Midbrain (tissue), 1 donor: ENCODE measurements at regions not wholly inside any gene's neighbourhood (a gene's known extent, or its start where the extent isn't known, plus 50 kb on each side); places are given as distances from the start of the nearest gene placed in this dataset.

Experiments
- DNase-seq: peaks from one replicate; lab custom pipeline; 2025; lab: John Stamatoyannopoulos, UW

DNA sequence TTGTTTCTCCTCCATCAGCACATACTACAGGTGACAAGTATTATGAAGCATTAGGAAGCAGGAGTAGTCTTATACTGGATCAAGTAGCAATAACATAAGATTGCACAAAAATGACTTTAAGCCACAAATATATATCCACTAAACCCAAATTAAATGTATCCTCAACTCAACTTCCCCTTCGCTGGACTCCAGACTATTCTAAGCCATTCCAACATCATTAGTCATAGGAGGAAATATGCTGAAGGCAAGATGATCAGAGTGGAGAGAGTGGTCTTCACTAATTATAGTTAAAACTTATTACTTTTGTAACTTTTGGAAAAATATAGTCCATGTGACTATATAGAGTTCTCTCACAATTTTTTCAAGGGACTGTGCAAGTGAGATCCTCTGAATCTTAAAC, 390.7 kb upstream of the ZP4 start:
- DNase-seq, result no peak

DNA sequence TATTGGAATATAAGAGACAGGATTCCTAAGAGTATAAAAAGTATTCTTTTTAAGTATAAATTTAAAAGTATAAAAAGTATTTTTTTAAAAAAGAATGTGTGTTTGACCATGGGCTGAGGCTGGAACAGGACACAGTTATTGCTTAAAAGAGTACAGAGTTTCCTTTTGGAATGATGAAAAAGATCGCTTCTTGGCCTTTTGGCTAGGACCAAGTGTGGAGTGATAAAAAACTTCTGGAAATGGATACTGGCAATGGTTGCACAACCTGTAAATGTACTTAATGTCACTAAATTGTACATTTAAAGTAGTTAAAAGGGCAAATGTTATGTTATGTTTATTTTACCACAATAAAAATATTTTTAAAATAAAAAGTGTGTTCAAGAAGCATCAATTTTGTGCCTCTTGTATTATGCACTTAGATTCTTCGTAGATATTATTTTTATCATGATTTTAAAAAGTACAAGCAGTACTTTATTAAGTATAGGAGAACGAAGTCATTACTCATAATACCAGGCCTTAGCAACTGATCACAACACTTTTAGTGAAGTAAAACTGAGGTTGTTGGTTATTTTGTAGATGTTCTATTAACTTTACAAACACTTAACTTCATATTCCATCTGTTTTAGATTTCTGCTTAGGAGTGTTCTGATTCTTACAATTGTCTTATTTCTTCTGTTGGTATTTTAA, 389.1 kb upstream of the ZP4 start:
- DNase-seq, result no peak

DNA sequence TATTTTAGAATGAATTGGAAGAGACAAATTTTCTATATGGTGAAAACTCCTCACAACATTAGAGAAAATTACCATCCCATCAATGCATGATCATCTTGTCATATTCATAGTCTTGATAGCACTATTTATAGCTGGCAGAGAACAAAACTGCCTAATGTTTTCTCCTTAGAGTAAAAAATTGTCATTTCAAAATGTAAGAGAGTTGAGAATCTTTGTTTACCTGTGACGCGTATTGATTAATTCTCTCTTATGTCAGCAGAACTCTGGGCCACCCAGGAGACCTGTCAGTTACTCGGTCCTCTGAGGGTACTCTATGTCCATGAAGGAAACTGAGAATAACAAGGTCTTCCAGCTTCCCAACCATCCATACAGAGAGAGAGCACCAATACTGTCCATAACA, 381.4 kb upstream of the ZP4 start:
- no peak for DNase-seq

DNA sequence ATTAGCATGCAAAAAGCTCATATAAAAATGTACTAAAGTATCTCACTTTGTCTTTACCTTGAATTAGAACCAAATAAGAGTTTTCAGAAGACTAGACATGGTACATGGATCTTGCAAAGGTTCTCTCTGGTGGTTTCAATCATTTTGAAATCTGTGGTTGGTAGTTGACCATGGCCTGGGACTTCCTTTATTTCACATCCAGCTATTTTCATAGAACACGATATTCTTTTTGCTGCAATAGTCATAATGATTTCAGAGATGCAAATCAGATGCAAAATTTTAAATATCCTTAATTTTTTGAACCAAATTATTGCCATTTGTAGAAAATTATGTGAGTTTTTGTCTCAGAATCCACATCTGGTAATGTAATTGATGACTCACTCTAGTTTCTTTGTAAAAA, 375.1 kb upstream of the ZP4 start:
- no peak for DNase-seq

DNA sequence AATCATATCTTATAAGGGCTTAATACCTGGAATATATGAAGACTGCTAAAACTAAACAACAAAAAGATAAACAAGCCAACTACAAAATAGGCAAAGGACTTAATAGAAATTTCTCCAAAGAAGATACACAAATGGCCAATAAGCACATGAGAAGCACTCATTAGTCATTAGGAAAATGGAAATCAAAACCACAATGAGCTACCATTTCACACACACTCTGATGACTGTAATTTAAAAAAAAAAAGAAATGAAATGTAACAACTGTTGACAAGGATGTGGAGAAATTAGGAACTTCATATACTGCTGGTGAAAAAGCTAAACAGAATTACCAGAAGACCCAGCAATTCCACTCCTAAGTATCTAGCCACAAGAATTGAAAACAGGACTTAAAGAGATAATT, 374.2 kb upstream of the ZP4 start:
- DNase-seq, result no peak

DNA sequence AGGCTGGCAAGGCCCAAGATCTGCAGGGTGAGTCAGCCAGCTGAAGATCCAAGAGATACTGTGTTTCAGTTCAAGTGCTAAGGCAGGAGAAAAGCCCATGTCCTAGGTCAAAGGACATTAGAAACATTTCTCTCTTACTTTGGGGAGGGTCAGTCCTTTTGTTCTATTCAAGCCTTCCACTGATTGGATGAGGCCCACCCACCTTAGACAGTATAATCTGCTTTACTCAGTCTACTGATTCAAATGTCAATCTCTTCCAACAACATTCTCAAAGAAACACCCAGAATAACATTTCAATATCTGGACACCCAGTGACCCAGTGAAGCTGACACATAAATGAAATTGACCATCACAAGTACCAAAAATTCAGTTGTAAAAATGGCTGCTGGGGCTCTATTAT, 367.8 kb upstream of the ZP4 start:
- no peak for DNase-seq

DNA sequence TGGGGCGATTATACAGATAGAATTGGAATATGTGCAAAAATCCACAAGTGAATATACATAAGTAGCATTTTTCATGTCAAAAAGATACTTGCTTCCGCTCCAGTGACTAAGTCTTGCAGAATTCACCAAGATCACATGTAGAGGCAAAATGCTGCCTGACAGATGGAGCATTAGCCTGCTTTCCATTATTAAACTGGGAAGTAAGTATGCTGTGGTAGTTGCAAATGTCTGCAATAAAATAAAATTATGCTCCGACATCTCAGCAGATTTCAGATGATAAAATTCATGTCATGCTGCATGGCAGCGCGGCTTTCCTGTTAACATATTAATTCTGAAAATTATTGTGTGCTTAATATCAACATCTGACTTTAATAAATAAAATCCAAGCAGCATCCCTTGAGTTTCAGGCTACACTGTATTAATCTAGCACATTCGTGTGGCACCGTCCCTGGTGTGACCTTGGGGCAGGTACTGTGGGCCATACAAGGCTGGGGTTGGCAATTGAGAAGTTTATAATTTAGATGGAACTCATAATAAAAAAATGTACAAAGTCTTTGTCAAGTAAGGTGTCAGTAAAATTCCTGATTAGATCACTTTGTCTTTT, 366.4 kb upstream of the ZP4 start:
- no peak for DNase-seq

DNA sequence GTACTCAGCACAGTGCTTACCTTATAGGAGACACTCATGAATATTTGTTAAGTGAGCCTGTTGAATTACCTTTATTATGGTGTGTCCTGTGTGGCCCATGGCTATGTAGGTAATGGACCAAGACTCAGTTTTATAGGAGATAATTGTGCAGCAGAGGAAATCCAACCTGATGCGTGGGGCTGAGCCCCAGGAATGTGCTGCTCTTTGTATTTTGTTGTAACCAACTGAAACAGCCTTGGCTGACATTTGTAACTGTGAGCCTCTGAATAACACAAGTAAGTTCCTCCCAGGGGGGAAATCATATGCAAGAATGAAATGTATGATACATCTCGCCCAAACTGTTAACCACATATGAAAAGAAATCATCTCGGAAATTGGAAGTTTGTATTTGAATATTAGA, 364.2 kb upstream of the ZP4 start:
- DNase-seq, result no peak

DNA sequence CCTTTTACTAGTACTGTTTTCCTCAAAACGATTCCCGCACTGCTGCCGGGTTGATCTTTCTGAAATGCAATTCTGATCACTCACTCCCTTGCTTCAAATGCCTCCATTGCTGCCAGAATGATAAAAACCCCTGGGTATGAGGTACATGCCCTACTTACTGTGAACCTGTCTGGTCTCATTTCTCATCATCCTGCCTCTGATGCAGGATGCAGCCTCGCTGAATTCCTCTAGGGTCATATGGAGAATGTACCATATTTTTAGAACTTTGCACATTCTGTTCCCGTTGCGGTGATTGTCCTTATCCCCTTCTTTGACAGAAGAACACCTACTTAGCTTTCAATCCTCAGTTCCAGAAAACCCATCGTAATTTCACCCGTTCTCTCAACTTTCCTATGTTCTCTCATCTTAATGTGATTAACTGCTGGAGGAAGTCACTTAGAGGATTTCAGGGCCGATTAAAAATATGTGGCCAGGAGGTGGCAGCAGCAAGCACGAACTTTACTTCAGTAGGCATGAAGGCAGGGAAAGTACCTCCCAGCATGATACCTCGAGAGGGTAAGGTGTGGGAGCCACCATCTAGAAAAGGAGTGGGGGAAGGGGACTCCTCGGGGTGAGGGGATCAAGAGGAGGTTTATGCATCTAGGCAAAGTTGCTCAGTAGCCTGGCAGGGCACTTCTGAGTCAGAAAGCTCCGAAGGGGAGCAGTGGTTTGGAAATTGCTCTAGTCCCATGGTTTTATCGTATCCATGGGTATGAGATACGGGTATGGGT, 361.5 kb upstream of the ZP4 start:
- DNase-seq, result peak; percentile 82

DNA sequence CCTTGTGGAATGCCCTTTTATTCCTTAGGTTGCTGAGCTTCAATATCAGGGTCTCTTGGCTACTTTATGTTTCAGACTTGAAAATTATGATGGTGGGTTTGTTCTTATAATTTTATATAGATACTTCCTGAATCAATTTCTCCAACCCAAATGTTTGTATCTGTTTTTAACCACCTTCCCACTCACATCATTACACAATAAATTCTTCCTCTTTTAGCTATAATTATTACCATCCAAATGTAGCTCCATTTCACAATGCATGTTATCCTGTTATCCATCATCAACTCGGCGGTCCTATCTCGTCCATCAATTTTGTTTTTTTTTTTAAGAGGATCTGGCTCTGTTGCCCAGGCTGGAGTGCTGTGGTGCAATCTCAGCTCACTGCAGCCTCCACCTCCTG, 357.6 kb upstream of the ZP4 start:
- DNase-seq, result no peak

DNA sequence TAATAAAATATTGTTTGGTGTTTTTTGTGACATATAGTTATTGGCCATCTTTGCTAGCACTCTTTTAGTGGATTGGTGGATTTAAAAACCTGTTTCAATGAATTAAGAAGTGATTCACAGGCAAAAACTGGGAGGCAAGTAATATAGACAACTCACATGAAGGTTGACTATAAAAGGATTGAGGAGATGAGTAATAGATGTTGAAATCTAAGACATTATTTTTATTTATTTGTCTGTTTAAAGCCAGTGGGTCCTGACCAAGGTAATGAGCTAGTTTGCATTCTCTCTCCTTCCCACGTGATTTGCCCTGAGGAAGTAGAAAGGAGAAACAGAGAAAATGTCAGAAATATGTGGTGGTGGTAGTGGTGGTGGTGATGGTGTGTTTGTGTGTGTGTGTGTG, 351.5 kb upstream of the ZP4 start:
- DNase-seq, result no peak

DNA sequence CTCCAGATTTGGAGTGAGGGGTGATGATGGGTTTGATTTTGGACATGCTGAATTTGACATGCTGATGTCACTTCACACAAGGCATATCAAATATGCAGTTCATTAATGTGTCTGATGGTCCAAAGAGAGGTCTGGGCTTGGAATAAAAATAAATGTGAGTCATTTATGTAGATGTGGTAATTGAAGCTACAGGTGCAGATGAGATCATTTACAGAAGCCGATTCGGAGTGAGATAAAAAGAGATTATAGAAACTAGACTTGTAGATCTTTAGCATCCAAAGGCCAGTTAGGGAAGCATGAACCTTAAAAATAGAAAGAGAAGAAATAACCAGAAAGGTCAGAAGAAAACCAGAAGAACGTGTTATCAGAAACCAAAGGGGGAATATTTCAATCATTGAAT, 350.9 kb upstream of the ZP4 start:
- DNase-seq, result no peak

DNA sequence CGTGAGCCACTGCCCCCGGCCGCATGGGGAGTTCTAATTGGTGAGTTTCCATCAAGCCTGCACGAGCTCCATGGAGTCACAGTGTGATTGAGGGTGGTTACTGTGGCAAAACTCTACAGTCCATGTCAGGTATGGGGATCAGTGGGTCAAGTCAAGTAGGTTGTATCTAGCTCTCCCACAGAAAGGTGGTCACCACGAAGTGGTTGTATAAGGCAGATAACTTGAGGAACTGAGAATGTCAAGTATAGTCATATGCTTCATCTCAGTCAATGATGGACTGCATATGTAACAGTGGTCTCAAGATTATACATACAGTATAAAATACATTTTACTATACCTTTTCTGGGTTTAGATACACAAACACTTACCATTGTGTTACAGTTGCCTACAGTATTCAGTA, 348.6 kb upstream of the ZP4 start:
- no peak for DNase-seq

DNA sequence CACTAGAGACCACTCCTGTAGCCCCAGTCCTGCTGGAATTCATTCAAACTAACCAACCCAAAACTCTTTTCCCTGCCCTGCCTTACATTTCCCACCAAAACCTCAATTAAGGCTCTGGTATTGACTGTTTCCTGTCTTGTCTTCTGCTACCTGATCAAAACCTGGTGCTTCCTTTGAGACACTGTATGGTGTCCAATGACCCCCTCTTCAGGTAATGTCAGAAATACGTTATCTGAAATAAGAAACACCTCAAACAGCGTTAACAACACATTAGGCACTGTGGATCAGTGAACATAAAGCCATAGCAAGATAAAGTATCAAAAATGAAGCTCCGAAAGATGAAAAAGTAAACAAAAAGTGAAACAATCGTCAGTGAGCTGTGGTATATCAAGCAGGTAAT, 343.2 kb upstream of the ZP4 start:
- DNase-seq, result no peak

DNA sequence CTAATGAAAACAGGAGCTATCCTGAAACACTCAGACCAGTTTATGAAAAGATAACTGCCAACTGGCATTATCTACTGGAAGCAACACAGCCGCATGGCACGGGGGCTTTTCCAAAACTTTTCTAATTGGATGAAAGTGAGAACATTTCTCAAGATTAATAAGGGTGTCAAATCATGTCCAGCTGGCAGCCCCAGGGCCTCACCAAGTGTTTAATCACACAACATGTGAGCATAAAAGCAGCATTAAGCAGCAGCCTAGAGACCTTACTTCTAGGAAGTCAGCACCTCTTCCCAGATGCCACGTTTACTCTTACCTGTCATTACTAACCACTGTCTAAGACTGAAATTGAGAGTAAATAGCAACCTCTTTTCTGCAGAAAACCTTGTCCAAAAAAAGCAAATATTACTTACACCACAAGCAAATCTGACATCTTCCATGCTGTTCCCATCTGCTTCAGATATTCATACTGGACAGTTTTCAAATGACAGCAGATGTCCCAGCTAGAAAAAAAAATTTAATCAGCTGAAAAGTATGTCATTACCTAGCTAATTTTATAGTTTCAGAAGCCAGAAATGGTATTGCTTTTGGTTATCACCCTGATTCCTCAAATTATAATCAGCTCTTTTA, 341.5 kb upstream of the ZP4 start:
- DNase-seq, result no peak

DNA sequence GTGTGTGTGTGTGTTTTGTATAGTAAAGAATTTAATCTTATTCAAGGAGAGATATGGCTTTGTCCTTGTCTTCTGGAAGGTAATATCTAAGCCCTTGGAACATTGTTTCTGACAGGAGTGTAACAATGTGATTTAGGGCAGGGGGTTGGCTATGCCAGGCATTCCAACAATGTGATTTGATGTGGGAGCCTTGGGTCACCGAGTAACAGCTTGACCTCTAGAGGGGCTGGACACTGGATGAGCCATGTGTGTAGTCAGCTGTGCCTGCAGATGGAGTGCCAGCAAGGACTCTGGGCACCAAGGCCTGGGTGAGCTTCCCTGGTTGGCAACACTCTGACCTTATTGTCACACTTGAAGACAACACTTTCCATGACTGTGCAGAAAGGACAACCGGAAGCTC, 336.1 kb upstream of the ZP4 start:
- no peak for DNase-seq

DNA sequence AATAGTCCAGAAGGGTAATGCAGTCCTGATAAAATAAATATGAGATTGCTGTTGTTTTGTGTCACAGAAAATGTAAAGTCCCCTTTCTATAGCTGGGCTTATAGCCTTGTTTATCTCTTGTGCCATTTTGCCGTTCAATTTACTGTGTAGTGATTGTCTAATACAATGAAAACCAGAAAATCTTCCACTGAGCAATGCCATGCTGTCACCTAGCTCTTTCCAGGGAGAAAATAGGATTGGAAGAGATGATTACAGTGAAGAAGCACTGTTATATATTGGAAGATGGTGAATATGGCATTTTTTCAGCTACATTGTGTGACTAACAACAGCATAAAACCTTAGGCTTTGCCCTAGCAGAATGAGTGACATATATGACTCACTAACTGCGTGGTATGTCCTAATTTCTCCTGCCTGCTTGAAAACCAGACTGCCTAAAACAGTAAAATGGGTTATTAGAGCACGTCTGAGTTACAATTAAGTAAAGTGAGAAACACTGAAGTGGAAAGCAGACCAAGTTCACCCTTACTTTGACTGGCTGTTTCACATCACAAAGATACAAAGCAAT, 332.4 kb upstream of the ZP4 start:
- DNase-seq, result no peak

DNA sequence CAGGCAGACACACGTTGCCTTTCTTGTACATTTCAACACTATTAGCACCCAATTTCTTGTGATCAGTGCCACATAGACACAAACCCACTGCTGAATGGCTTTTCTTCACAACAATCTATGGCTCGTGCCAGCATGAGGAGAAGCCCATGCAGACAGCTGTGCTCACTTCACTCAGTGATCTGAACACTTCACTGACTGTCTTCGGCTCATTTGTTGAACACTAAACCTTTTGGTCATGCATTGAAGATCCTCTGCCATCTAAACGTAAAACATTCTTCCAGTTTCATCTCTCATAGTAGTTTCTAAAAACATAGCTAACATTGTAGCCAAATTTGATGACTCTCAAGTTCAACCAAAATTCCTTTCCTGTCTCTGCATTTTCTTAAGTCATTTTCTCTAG, 331.0 kb upstream of the ZP4 start:
- DNase-seq, result no peak

DNA sequence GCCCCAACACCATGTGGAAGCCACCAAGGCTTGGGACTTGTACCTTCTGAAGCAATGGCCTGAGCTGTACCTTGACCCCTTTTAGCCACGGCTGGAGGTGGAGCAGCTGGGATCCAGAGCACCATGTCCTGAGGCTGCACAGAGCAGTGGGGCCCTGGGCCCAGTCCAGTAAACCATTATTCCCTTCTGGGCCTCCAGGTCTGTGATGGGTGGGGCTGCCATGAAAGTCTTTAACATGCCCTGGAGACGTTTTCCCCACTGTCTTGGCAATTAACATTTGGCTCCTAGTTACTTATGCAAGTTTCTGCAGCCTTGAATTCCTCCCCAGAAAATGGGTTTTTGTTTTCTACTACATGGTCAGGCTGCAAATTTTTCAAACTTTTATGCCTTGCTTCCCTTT, 323.7 kb upstream of the ZP4 start:
- DNase-seq, result no peak

DNA sequence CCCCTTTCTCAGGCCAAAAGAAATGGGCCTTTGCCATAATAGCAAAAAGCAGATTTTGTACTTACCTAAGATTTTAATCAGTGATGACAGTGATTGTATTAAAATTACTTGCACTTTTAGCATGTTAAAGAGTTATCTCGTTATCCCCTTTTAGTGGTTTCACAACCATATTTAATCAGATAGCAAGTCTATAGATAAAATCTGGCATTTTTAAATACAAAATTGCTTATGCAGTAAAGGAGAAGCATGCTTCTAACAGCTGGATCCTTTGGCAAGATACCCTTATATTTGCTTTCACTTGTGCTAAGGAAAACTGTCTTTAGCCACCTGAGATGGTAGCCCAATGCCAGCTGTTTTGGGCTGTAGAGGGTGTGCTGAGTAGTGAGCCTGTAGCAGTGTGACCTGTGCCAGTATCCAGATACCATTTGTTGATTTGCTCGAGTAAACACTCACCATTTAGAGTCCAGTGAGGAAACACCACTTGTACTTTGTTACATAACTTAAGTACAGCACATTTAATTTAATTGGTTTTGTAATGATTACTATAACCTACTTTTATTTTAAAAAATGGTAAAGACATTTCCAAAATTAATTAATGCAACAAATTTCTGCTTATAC, 314.4 kb upstream of the ZP4 start:
- no peak for DNase-seq

DNA sequence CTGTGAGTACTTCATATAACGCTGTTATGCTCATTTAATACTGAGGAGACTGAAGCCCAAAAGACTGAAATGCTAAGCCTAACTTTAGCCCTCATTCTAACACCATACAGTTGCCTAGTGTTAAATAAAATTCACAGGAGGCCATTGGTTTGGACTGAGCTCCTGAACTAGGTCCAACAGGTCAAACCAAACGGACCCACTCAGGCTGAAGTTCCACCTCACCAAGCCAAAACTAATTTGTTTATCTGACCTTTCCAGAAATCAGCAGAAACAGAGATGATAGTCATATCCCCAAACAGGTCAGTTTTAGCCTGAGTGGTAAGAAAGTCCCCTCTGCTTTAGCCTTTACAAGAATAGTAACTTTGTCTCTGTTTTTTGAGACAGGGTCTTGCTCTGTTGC, 311.3 kb upstream of the ZP4 start:
- no peak for DNase-seq

DNA sequence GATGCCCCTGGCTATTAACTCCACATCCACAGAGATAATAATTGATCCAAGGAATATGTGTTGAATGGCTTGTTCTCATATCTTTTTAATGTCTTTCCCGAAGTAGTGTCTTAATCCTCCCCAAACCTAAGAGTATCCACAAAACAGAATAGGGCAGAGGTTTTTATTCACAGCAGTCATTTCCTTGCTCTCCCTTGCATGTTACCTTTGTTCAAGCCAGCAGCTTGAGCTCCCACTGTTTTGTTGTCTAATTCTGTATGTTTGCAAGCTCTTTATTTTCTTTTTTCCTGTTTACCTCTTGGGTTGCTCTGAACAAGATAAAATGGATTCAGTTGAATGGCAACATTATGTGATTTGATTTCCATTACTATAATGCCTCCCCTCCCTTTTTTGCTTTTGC, 308.6 kb upstream of the ZP4 start:
- no peak for DNase-seq
